KMS-11 (cell line): ENCODE measurements at regions not wholly inside any gene's neighbourhood (a gene's known extent, or its start where the extent isn't known, plus 50 kb on each side); places are given as distances from the start of the nearest gene placed in this dataset.

Source experiments
- H2AFZ ChIP-seq: fragments of 200-600 bp; sonication (generic); 2 replicates; pipeline ENCODE4 v1.6.1; 2016; ENCODE audit warnings: antibody characterized with exemption, mixed run types, low read depth
- H3K27ac ChIP-seq: fragments of 200-600 bp; sonication (generic); 2 replicates; pipeline ENCODE4 v1.6.1; 2016; ENCODE audit warnings: mild to moderate bottlenecking, mixed run types
- H3K27me3 ChIP-seq: fragments of 200-600 bp; sonication (generic); 2 replicates; pipeline ENCODE4 v1.6.1; 2017; ENCODE audit warnings: mild to moderate bottlenecking, low read depth, mixed run types, moderate library complexity; ENCODE audit not compliant: insufficient read depth
- H3K36me3 ChIP-seq: fragments of 200-600 bp; sonication (generic); 2 replicates; pipeline ENCODE4 v1.6.1; 2017; ENCODE audit warnings: mild to moderate bottlenecking, mixed run types; ENCODE audit not compliant: insufficient read depth
- H3K4me1 ChIP-seq: fragments of 200-600 bp; sonication (generic); 2 replicates; pipeline ENCODE4 v1.6.1; 2016; ENCODE audit warnings: mild to moderate bottlenecking, low read depth, mixed run types; ENCODE audit not compliant: poor library complexity, severe bottlenecking
- H3K4me2 ChIP-seq: fragments of 200-600 bp; sonication (generic); 2 replicates; pipeline ENCODE4 v1.7.0; 2016; ENCODE audit warnings: mild to moderate bottlenecking, mixed run types
- H3K4me3 ChIP-seq: fragments of 200-600 bp; sonication (generic); IDR thresholded peaks from 2 replicates; pipeline ENCODE4 v1.6.1; 2017; ENCODE audit warnings: low read depth, low read length, mixed read lengths; ENCODE audit not compliant: insufficient read depth
- H3K79me2 ChIP-seq: fragments of 200-600 bp; sonication (generic); 2 replicates; pipeline ENCODE4 v1.6.1; 2016; ENCODE audit warnings: low read depth, mixed run types; ENCODE audit not compliant: insufficient read depth
- H3K9ac ChIP-seq: fragments of 200-600 bp; sonication (generic); 2 replicates; pipeline ENCODE4 v1.6.1; 2016; ENCODE audit warnings: mild to moderate bottlenecking, mixed run types
- H4K20me1 ChIP-seq: fragments of 200-600 bp; sonication (generic); 2 replicates; pipeline ENCODE4 v1.6.1; 2016; ENCODE audit warnings: mild to moderate bottlenecking, mixed run types; ENCODE audit not compliant: insufficient read depth
- CTCF ChIP-seq: fragments of 200-600 bp; sonication (generic); conservative IDR thresholded peaks from 2 replicates; pipeline ENCODE4 v1.6.1; 2017; ENCODE audit warnings: low read depth, mild to moderate bottlenecking, antibody characterized with exemption, low read length, moderate library complexity, mixed read lengths

DNA sequence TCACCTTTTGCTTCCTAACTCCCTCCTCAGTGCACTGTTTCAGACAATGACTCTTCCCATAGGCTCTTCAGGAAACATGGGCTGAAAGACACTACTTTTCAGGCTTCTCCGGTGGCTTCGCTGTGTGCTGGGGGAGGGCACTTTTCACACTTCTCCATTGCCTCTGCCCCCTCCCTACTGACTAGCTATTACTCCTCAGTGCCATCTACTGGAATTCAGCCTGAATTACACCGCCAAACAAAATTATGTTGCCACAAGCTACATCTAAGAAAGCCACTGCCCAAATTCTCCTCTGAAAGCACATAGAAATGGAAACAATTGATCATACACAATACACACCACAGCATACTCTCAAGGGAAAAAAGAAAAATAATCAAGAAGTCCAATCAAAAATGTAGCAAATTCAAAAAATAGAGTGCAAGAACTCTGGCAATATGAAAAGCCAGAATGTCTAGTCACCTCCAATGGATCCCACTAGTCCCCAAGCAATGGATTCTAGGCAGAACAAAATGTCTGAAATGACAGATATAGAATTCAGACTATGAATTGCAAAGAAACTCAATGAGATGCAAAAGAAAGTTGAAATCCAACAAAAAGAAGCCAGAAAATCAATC, 1139.4 kb upstream of the GYPC start:
- peak; percentile 77 for TF ChIP-seq CTCF
- H3K27ac ChIP-seq = no peak overlapping the region
- no peak overlapping the region for H2AFZ ChIP-seq
- no peak overlapping the region for H3K9ac ChIP-seq
- H3K79me2 ChIP-seq = no peaks in the 10 kb centered on the region
- no peaks in the 10 kb centered on the region for H4K20me1 ChIP-seq
- no peak overlapping the region for H3K4me3 ChIP-seq
- no peaks in the 10 kb centered on the region for H3K27me3 ChIP-seq
- no peak overlapping the region for H3K4me2 ChIP-seq
- no peaks in the 10 kb centered on the region for H3K36me3 ChIP-seq
- H3K4me1 ChIP-seq = no peaks in the 10 kb centered on the region

DNA sequence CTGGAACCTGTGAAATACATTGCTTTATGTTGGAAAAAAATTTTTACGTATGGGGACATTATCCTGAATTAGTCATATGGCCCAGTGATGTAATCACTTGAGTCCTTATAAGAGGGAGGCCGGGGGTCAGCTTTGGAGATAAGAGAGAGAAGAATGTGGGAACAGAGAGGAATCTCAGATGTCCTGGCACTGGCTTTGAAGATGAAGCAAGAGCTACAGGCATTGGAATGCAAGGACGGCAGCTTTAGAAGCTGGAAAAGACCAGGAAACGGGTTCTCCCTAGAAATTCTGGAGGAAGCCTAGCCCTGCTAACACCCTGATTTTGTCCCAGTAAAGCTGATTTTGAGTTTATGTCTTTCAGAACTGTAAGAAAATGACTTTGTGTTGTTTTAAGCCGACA, 1129.9 kb upstream of the GYPC start:
- no peaks in the 10 kb centered on the region for H3K79me2 ChIP-seq
- H4K20me1 ChIP-seq = no peaks in the 10 kb centered on the region
- no peak overlapping the region for H3K27ac ChIP-seq
- H3K4me1 ChIP-seq = no peaks in the 10 kb centered on the region
- no peaks in the 10 kb centered on the region for H3K36me3 ChIP-seq
- H3K27me3 ChIP-seq = no peaks in the 10 kb centered on the region
- H3K4me2 ChIP-seq = no peak overlapping the region
- no peak overlapping the region for H3K9ac ChIP-seq
- H3K4me3 ChIP-seq = no peak overlapping the region
- H2AFZ ChIP-seq = no peak overlapping the region
- TF ChIP-seq CTCF = no peak

- Histone ChIP-seq H3K4me1 (no peaks in the 10 kb centered on the region), H2AFZ (no peak overlapping the region), H4K20me1 (no peaks in the 10 kb centered on the region), H3K79me2 (no peaks in the 10 kb centered on the region), H3K27ac (no peak overlapping the region), H3K4me2 (no peak overlapping the region), H3K9ac (no peak overlapping the region), H3K27me3 (no peaks in the 10 kb centered on the region), H3K36me3 (no peaks in the 10 kb centered on the region), H3K4me3 (no peak overlapping the region)
- TF ChIP-seq CTCF = no peak
Measured at GRCh38 chr2:125535089-125535488, 1120.9 kb upstream of the GYPC start.

- no peak for TF ChIP-seq CTCF
- Histone ChIP-seq H4K20me1 (no peaks in the 10 kb centered on the region), H3K4me3 (no peak overlapping the region), H3K4me1 (no peaks in the 10 kb centered on the region), H3K9ac (no peak overlapping the region), H2AFZ (no peak overlapping the region), H3K27me3 (no peaks in the 10 kb centered on the region), H3K79me2 (no peaks in the 10 kb centered on the region), H3K27ac (no peak overlapping the region), H3K36me3 (no peaks in the 10 kb centered on the region), H3K4me2 (no peak overlapping the region)
Measured at GRCh38 chr2:125543968-125544514, 1111.9 kb upstream of the GYPC start.
